NCI-H128 (cell line): ENCODE measurements at regions not wholly inside any gene's neighbourhood (a gene's known extent, or its start where the extent isn't known, plus 50 kb on each side); places are given as distances from the start of the nearest gene placed in this dataset.

Experiments used
- DNase-seq: peaks from one replicate; lab custom pipeline; 2025; ENCODE audit not compliant: unreplicated experiment; lab: John Stamatoyannopoulos, UW

- peak; percentile 15 for DNase-seq
Measured at GRCh38 chr1:3954170-3955169, 54.4 kb upstream of the C1orf174 start.

- no peak for DNase-seq
Measured at GRCh38 chr1:3955196-3955772, 55.2 kb upstream of the C1orf174 start.

GRCh38 chr1:3956527-3957170 is 56.6 kb upstream of the C1orf174 start:
- DNase-seq = no peak

GRCh38 chr1:3959361-3959760 is 59.3 kb upstream of the C1orf174 start:
- no peak for DNase-seq

DNA sequence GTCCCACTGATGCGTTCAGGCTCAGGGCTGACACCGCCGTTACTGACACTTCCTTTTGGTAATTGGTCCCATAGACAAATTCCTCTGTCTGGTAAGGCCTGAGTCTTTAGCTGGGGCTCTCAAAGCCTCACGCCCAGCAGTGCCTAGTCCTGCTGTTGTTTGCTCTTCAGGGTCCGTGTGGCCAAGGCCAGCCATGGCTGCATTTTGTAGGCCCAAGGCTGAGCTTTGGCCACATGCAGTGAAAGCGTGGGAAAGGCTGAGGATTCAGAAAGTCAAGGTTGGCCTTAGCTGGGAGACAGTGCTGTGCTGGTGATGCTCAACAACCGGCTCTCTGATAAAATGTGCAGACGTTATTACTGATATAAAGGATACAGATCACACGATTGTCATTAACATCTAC is 63.5 kb upstream of the C1orf174 start:
- DNase-seq = no peak

GRCh38 chr1:3965693-3966092 is 65.6 kb upstream of the C1orf174 start:
- DNase-seq = no peak

DNA sequence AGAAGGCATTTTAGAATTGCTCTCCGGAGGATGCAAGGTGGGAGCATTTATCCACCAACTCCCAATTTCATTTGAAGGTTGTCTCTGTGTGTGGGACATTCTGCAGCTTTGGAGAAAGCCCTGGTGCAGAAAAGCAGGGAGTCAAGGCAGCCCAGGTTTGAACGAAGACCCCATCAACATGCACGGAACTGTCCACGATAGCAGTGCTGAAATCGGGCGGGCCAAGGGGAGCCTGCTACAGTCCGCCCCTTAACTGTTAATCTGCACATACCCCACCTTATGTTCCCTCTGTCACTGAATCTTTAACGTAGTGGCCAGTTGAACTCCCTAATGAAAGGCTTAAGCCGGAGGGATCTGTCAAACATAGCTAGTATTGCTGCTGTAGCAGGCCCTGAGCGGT is 68.8 kb upstream of the C1orf174 start:
- no peak for DNase-seq

DNA sequence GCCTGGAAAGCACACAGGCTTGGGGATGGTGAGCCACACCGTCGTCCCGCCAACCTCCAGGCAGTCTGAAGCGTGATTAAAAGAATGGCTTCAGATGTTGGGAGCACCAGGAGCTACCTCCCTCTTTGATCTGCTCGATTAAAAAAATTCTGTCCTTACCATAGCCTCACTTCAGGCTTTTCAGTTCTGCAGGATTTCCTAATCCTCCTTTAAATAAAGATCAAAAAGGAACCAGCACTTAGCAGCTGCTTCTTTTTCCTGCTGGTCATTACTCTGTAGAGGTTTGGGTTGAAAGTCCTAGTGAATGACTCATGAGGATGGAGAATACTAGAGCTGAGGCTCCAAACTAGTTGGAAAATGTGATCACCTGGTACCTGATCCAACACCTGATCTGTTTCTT is 71.9 kb upstream of the C1orf174 start:
- DNase-seq = no peak

GRCh38 chr1:3975903-3976630 is 76.0 kb upstream of the C1orf174 start:
- no peak for DNase-seq

GRCh38 chr1:3976821-3977220 is 76.7 kb upstream of the C1orf174 start:
- no peak for DNase-seq

DNA sequence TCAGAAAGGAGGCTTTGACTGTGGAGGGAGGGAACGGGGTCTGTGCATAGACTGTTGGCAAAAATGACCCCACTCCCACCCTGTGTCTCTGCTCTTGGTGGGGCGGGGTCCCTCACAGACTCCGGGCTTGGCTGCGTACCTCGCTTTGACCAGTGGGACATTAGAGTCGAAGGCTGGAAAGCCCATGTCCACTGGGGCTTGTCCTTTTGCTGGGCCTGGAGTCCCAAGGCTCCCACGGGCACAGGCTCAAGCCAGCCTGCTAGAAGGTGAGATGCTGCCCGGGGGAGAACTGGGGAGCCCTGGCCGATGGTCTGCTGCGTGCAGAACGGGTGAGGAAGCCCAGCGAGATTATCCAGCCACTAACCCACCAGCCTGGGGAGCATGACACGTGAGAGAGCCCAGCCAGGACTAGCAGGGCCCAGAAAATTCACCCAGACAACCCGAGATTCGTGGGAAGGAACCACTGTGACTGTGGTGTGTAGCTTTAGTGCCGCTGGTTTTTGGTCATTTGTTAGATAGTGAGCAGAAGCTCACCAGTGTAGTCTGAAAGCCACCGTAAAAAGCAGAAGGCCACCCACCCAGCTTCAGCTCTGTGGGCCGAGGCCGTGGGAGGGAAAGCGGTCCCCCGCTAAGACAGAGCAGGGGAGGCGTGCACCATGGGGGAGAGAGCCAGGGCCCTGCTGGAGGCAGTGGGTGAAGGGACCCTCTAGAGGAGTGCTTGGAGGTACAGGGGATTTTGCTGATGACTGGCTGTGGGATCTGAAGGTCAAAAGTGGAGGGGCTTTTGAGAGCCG is 78.3 kb upstream of the C1orf174 start:
- no peak for DNase-seq

- no peak for DNase-seq
Measured at GRCh38 chr1:3978990-3979325, 78.9 kb upstream of the C1orf174 start.

DNA sequence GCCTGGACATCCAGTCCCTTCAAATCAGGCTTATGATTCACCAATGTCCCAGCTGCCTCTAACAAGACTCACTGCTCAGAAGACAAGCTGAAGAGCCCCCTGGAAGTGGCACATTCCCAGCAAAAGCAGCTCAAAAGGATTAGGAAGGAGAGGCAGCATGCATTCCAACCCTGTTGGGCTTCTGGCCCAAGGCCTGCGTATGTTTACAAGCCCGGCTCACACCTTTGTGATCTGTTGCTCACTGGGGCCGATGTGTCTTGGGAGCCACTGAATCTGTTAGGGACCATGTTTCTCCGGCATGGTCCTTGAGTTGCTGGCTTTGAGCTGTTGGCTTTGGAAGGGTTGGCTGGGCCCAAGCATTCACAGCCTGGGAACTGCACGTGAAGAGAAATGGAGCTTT is 81.2 kb upstream of the C1orf174 start:
- DNase-seq = no peak

- no peak for DNase-seq
Measured at GRCh38 chr1:3981746-3982505, 81.9 kb upstream of the C1orf174 start.

- no peak for DNase-seq
Measured at GRCh38 chr1:3983181-3983580, 83.1 kb upstream of the C1orf174 start.

- DNase-seq = no peak
Measured at GRCh38 chr1:3984586-3984985, 84.5 kb upstream of the C1orf174 start.

GRCh38 chr1:3986686-3987218 is 86.7 kb upstream of the C1orf174 start:
- no peak for DNase-seq

- DNase-seq = no peak
Measured at GRCh38 chr1:3987669-3988235, 87.7 kb upstream of the C1orf174 start.

DNA sequence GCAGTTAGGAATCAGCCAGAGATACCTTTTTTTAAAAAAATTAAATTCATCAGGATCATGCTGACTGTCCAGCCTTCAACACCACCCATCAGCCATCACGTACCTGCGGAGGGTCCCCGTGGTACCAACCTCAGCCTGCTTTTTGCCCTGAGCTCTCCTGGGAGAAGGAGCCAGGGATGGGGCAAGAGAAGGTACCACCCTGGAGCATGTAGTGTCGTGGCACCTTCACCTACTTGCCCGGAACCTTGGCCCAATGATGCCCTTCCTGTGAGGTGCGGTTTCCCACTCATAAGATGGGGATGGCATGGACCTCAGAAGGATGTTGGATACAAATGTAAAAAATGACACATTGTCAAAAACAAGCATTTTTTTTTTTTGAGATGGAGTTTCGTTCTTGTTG is 88.4 kb upstream of the C1orf174 start:
- DNase-seq = no peak
